GM21528 (cell line): ENCODE measurements at regions not wholly inside any gene's neighbourhood (a gene's known extent, or its start where the extent isn't known, plus 50 kb on each side); places are given as distances from the start of the nearest gene placed in this dataset.

Source experiments
- ATAC-seq: cut with Tn5 transposase; IDR thresholded peaks from one replicate; pipeline ENCODE4 v1.9.1; 2021; ENCODE audit warnings: mild to moderate bottlenecking, moderate library complexity; ENCODE audit not compliant: unreplicated experiment, low FRiP score

GRCh38 chr3:99145031-99145430 is 243.5 kb upstream of the DCBLD2 start:
- ATAC-seq: no peak

GRCh38 chr3:99143493-99143892 is 242.0 kb upstream of the DCBLD2 start:
- no peak for ATAC-seq

GRCh38 chr3:99134986-99135385 is 233.5 kb upstream of the DCBLD2 start:
- no peak for ATAC-seq

GRCh38 chr3:99131876-99132275 is 230.4 kb upstream of the DCBLD2 start:
- no peak for ATAC-seq

GRCh38 chr3:99128725-99129505 is 227.4 kb upstream of the DCBLD2 start:
- ATAC-seq: no peak

GRCh38 chr3:99128235-99128634 is 226.7 kb upstream of the DCBLD2 start:
- ATAC-seq: no peak

GRCh38 chr3:99126316-99126715 is 224.8 kb upstream of the DCBLD2 start:
- ATAC-seq: no peak

GRCh38 chr3:99119385-99119784 is 217.9 kb upstream of the DCBLD2 start:
- ATAC-seq: no peak

- no peak for ATAC-seq
Measured at GRCh38 chr3:99118381-99118780, 216.9 kb upstream of the DCBLD2 start.

GRCh38 chr3:99114565-99115291 is 213.2 kb upstream of the DCBLD2 start:
- no peak for ATAC-seq

- ATAC-seq: no peak
Measured at GRCh38 chr3:99111235-99111634, 209.7 kb upstream of the DCBLD2 start.

- no peak for ATAC-seq
Measured at GRCh38 chr3:99110401-99110800, 208.9 kb upstream of the DCBLD2 start.

- ATAC-seq: no peak
Measured at GRCh38 chr3:99108508-99108907, 207.0 kb upstream of the DCBLD2 start.

GRCh38 chr3:99094606-99095005 is 193.1 kb upstream of the DCBLD2 start:
- ATAC-seq: no peak

- no peak for ATAC-seq
Measured at GRCh38 chr3:99087277-99087676, 185.8 kb upstream of the DCBLD2 start.

GRCh38 chr3:99084826-99085225 is 183.3 kb upstream of the DCBLD2 start:
- no peak for ATAC-seq

GRCh38 chr3:99084156-99084555 is 182.7 kb upstream of the DCBLD2 start:
- no peak for ATAC-seq

GRCh38 chr3:99071096-99071495 is 169.6 kb upstream of the DCBLD2 start:
- ATAC-seq: no peak

GRCh38 chr3:99069973-99070372 is 168.5 kb upstream of the DCBLD2 start:
- no peak for ATAC-seq

- ATAC-seq: no peak
Measured at GRCh38 chr3:99066863-99067262, 165.4 kb upstream of the DCBLD2 start.

GRCh38 chr3:99049164-99049563 is 147.7 kb upstream of the DCBLD2 start:
- ATAC-seq: no peak

GRCh38 chr3:99041747-99042146 is 140.3 kb upstream of the DCBLD2 start:
- no peak for ATAC-seq
